KMS-11 (cell line): ENCODE measurements at regions not wholly inside any gene's neighbourhood (a gene's known extent, or its start where the extent isn't known, plus 50 kb on each side); places are given as distances from the start of the nearest gene placed in this dataset.

ENCODE experiments used
- H2AFZ ChIP-seq: fragments of 200-600 bp; sonication (generic); 2 replicates; pipeline ENCODE4 v1.6.1; 2016; ENCODE audit warnings: antibody characterized with exemption, mixed run types, low read depth
- H3K27ac ChIP-seq: fragments of 200-600 bp; sonication (generic); 2 replicates; pipeline ENCODE4 v1.6.1; 2016; ENCODE audit warnings: mild to moderate bottlenecking, mixed run types
- H3K27me3 ChIP-seq: fragments of 200-600 bp; sonication (generic); 2 replicates; pipeline ENCODE4 v1.6.1; 2017; ENCODE audit warnings: mild to moderate bottlenecking, low read depth, mixed run types, moderate library complexity; ENCODE audit not compliant: insufficient read depth
- H3K36me3 ChIP-seq: fragments of 200-600 bp; sonication (generic); 2 replicates; pipeline ENCODE4 v1.6.1; 2017; ENCODE audit warnings: mild to moderate bottlenecking, mixed run types; ENCODE audit not compliant: insufficient read depth
- H3K4me1 ChIP-seq: fragments of 200-600 bp; sonication (generic); 2 replicates; pipeline ENCODE4 v1.6.1; 2016; ENCODE audit warnings: mild to moderate bottlenecking, low read depth, mixed run types; ENCODE audit not compliant: poor library complexity, severe bottlenecking
- H3K4me2 ChIP-seq: fragments of 200-600 bp; sonication (generic); 2 replicates; pipeline ENCODE4 v1.7.0; 2016; ENCODE audit warnings: mild to moderate bottlenecking, mixed run types
- H3K4me3 ChIP-seq: fragments of 200-600 bp; sonication (generic); IDR thresholded peaks from 2 replicates; pipeline ENCODE4 v1.6.1; 2017; ENCODE audit warnings: low read depth, low read length, mixed read lengths; ENCODE audit not compliant: insufficient read depth
- H3K79me2 ChIP-seq: fragments of 200-600 bp; sonication (generic); 2 replicates; pipeline ENCODE4 v1.6.1; 2016; ENCODE audit warnings: low read depth, mixed run types; ENCODE audit not compliant: insufficient read depth
- H3K9ac ChIP-seq: fragments of 200-600 bp; sonication (generic); 2 replicates; pipeline ENCODE4 v1.6.1; 2016; ENCODE audit warnings: mild to moderate bottlenecking, mixed run types
- H4K20me1 ChIP-seq: fragments of 200-600 bp; sonication (generic); 2 replicates; pipeline ENCODE4 v1.6.1; 2016; ENCODE audit warnings: mild to moderate bottlenecking, mixed run types; ENCODE audit not compliant: insufficient read depth
- CTCF ChIP-seq: fragments of 200-600 bp; sonication (generic); conservative IDR thresholded peaks from 2 replicates; pipeline ENCODE4 v1.6.1; 2017; ENCODE audit warnings: low read depth, mild to moderate bottlenecking, antibody characterized with exemption, low read length, moderate library complexity, mixed read lengths

GRCh38 chr15:38695249-38696108 is 130.9 kb upstream of the RASGRP1 start:
- Histone ChIP-seq H3K4me2 (peak overlapping the region; percentile 79), H3K9ac (peak overlapping the region; percentile 39; the same call in 1 of the 2 replicates), H3K4me1 (peaks cover 38% of the 10 kb centered on the region), H3K4me3 (no peak overlapping the region), H2AFZ (peak overlapping the region; percentile 87), H3K36me3 (no peaks in the 10 kb centered on the region), H3K27me3 (no peaks in the 10 kb centered on the region), H3K79me2 (no peaks in the 10 kb centered on the region), H4K20me1 (no peaks in the 10 kb centered on the region), H3K27ac (peak overlapping the region; percentile 85)
- TF ChIP-seq CTCF, result no peak

GRCh38 chr15:38696109-38696727 is 131.6 kb upstream of the RASGRP1 start:
- H4K20me1 ChIP-seq, result no peaks in the 10 kb centered on the region
- no peaks in the 10 kb centered on the region for H3K36me3 ChIP-seq
- peaks cover 32% of the 10 kb centered on the region for H3K4me1 ChIP-seq
- TF ChIP-seq CTCF, result no peak
- no peaks in the 10 kb centered on the region for H3K27me3 ChIP-seq
- H3K4me2 ChIP-seq, result peak overlapping the region; percentile 79
- no peak overlapping the region for H3K4me3 ChIP-seq
- H3K27ac ChIP-seq, result peak overlapping the region; percentile 85
- peak overlapping the region; percentile 87 for H2AFZ ChIP-seq
- no peaks in the 10 kb centered on the region for H3K79me2 ChIP-seq
- peak overlapping the region; percentile 39; the same call in 1 of the 2 replicates for H3K9ac ChIP-seq

GRCh38 chr15:38696790-38697495 is 132.3 kb upstream of the RASGRP1 start:
- Histone ChIP-seq H4K20me1 (no peaks in the 10 kb centered on the region), H3K27ac (peak overlapping the region; percentile 85), H3K4me1 (peaks cover 32% of the 10 kb centered on the region), H3K36me3 (no peaks in the 10 kb centered on the region), H3K27me3 (no peaks in the 10 kb centered on the region), H3K9ac (peak overlapping the region; percentile 39; the same call in 1 of the 2 replicates), H3K4me2 (peak overlapping the region; percentile 79), H3K79me2 (no peaks in the 10 kb centered on the region), H2AFZ (peak overlapping the region; percentile 87), H3K4me3 (no peak overlapping the region)
- TF ChIP-seq CTCF, result no peak

- Histone ChIP-seq H3K4me2 (no peak overlapping the region), H2AFZ (no peak overlapping the region), H4K20me1 (no peaks in the 10 kb centered on the region), H3K27me3 (no peaks in the 10 kb centered on the region), H3K27ac (no peak overlapping the region), H3K4me1 (peaks cover 40% of the 10 kb centered on the region), H3K4me3 (no peak overlapping the region), H3K9ac (no peak overlapping the region), H3K36me3 (no peaks in the 10 kb centered on the region), H3K79me2 (no peaks in the 10 kb centered on the region)
- no peak for TF ChIP-seq CTCF
These were observed 133.6 kb upstream of the RASGRP1 start for GRCh38 chr15:38698254-38698653.
